H1 (cell line): ENCODE measurements at regions not wholly inside any gene's neighbourhood (a gene's known extent, or its start where the extent isn't known, plus 50 kb on each side); places are given as distances from the start of the nearest gene placed in this dataset.

ENCODE experiments used
- CTCF ChIA-PET: fragments of 300-600 bp; sonication (Branson Sonifier 250); formaldehyde crosslinking; loops from one replicate; lab custom pipeline; 2021; ENCODE audit not compliant: partially characterized antibody; lab: Charles Lee
- POLR2A ChIA-PET: fragments of 300-600 bp; sonication (Branson Sonifier 250); formaldehyde crosslinking; loops from one replicate; lab custom pipeline; 2021; ENCODE audit warnings: inconsistent platforms; ENCODE audit not compliant: partially characterized antibody; lab: Charles Lee
- DNase-seq, 2 experiments: peaks; one replicate each; pipeline versions ENCODE4 v3.0.0 to v3.0.0-alpha.2; 2010 to 2022; ENCODE audit warnings: low spot score in 2 of 2, low read depth in 1 of 2, mixed read lengths in 1 of 2
- FAIRE-seq: peaks from 2 replicates; lab custom pipeline; 2011; peaks lifted over from hg19 to GRCh38; lab: Jason Lieb, UNC
- H2AFZ ChIP-seq: 2 replicates; pipeline ENCODE4 v1.8.1; 2012; ENCODE audit warnings: low read length, inconsistent platforms
- H2AK5ac ChIP-seq: 2 replicates; pipeline ENCODE4 v1.6.1; 2013; ENCODE audit warnings: low read depth, low read length
- H2BK120ac ChIP-seq: replicated peaks from 2 replicates; pipeline ENCODE3; 2013; ENCODE audit warnings: low read depth, low read length, inconsistent platforms
- H2BK12ac ChIP-seq: 2 replicates; pipeline ENCODE4 v1.6.1; 2013; ENCODE audit warnings: low read depth, low read length
- H2BK15ac ChIP-seq: 2 replicates; pipeline ENCODE4 v1.6.1; 2013; ENCODE audit warnings: low read length
- H2BK20ac ChIP-seq: 2 replicates; pipeline ENCODE4 v1.6.1; 2013; ENCODE audit warnings: low read length
- H2BK5ac ChIP-seq: 2 replicates; pipeline ENCODE4 v1.6.1; 2013; ENCODE audit warnings: low read depth, low read length
- H3K14ac ChIP-seq: 2 replicates; pipeline ENCODE4 v1.6.1; 2013; ENCODE audit warnings: inconsistent platforms; ENCODE audit not compliant: insufficient read length
- H3K18ac ChIP-seq: 2 replicates; pipeline ENCODE4 v1.6.1; 2013; ENCODE audit warnings: low read length; ENCODE audit errors: extremely low read depth
- H3K23ac ChIP-seq: 2 replicates; pipeline ENCODE4 v1.6.1; 2013; ENCODE audit warnings: inconsistent platforms; ENCODE audit not compliant: insufficient read length
- H3K23me2 ChIP-seq: 2 replicates; pipeline ENCODE4 v1.6.1; 2013; ENCODE audit warnings: low read depth, low read length
- H3K27ac ChIP-seq: 2 replicates; pipeline ENCODE4 v1.6.1; 2011; ENCODE audit warnings: low read depth, low read length, inconsistent platforms
- H3K27me3 ChIP-seq, 4 experiments: replicated peaks in 1 of 4; 1 replicate in 1 of 4; 2 replicates in 3 of 4; pipeline versions ENCODE4 v1.6.1 to v1.8.1; 2011 to 2013; ENCODE audit warnings: low read length in 3 of 4, mild to moderate bottlenecking in 3 of 4, inconsistent platforms in 2 of 4, mixed read lengths in 2 of 4, moderate library complexity in 1 of 4; ENCODE audit not compliant: control insufficient read depth in 3 of 4, insufficient read depth in 3 of 4; ENCODE audit errors: extremely low read depth in 1 of 4
- H3K36me3 ChIP-seq, 4 experiments: 2 replicates each; pipeline versions ENCODE4 v1.6.1 to v1.8.1; 2011 to 2013; ENCODE audit warnings: mild to moderate bottlenecking in 4 of 4, low read length in 3 of 4, moderate library complexity in 2 of 4, control low read depth in 1 of 4, inconsistent platforms in 1 of 4; ENCODE audit not compliant: insufficient read depth in 4 of 4, control insufficient read depth in 2 of 4
- H3K4ac ChIP-seq: replicated peaks from 2 replicates; pipeline ENCODE3; 2013; ENCODE audit warnings: low read length, low read depth, mixed read lengths, inconsistent platforms; ENCODE audit not compliant: insufficient read length
- H3K4me1 ChIP-seq, 4 experiments: replicated peaks in 1 of 4; 1 replicate in 1 of 4; 2 replicates in 3 of 4; pipeline versions ENCODE4 v1.6.1 to v1.8.1; 2011 to 2013; ENCODE audit warnings: low read length in 3 of 4, inconsistent platforms in 2 of 4, mixed read lengths in 1 of 4; ENCODE audit not compliant: insufficient read depth in 4 of 4, control insufficient read depth in 3 of 4
- H3K4me2 ChIP-seq, 2 experiments: 2 replicates each; pipeline versions ENCODE4 v1.6.1 to v1.8.1; 2011 to 2013; ENCODE audit warnings: low read depth in 2 of 2, low read length in 2 of 2, control low read depth in 1 of 2, inconsistent platforms in 1 of 2, mild to moderate bottlenecking in 1 of 2; ENCODE audit not compliant: insufficient read depth in 1 of 2
- H3K4me3 ChIP-seq, 4 experiments: fragments of 200-600, 300-600 bp in 1 of 4; sonication (generic), shearing (Covaris generic), sonication (Bioruptor Twin) in 1 of 4; 2 replicates each; pipeline versions ENCODE4 v1.5.1 to v1.8.1; 2011 to 2016; ENCODE audit warnings: low read length in 4 of 4, low read depth in 3 of 4, control low read depth in 2 of 4, inconsistent platforms in 2 of 4, mild to moderate bottlenecking in 2 of 4, mixed read lengths in 1 of 4, moderate library complexity in 1 of 4; ENCODE audit not compliant: insufficient read depth in 2 of 4; ENCODE audit errors: extremely low read depth in 1 of 4
- H3K56ac ChIP-seq: replicated peaks from 2 replicates; pipeline ENCODE3; 2013; ENCODE audit warnings: low read depth, mild to moderate bottlenecking, mixed read lengths, low read length, inconsistent platforms; ENCODE audit not compliant: insufficient read length
- H3K79me1 ChIP-seq: 2 replicates; pipeline ENCODE4 v1.6.1; 2013; ENCODE audit warnings: low read depth, low read length, control low read depth
- H3K79me2 ChIP-seq, 2 experiments: 2 replicates each; pipeline versions ENCODE4 v1.6.1 to v1.8.1; 2012 to 2013; ENCODE audit warnings: low read length in 2 of 2, mild to moderate bottlenecking in 2 of 2, inconsistent platforms in 1 of 2; ENCODE audit not compliant: insufficient read depth in 2 of 2, control insufficient read depth in 1 of 2
- H3K9ac ChIP-seq, 4 experiments: replicated peaks in 1 of 4; 1 replicate in 1 of 4; 2 replicates in 3 of 4; pipeline versions ENCODE4 v1.6.1 to v1.8.1; 2011 to 2013; ENCODE audit warnings: low read depth in 3 of 4, low read length in 3 of 4, control low read depth in 2 of 4, mild to moderate bottlenecking in 2 of 4, moderate library complexity in 2 of 4, inconsistent platforms in 1 of 4; ENCODE audit errors: extremely low read depth in 1 of 4
- H3K9me3 ChIP-seq, 2 experiments: 2 replicates each; pipeline versions ENCODE4 v1.6.1 to v1.8.1; 2012 to 2013; ENCODE audit warnings: mild to moderate bottlenecking in 2 of 2, moderate library complexity in 2 of 2, control low read depth in 1 of 2, inconsistent platforms in 1 of 2, low read depth in 1 of 2, low read length in 1 of 2, mixed read lengths in 1 of 2; ENCODE audit not compliant: insufficient read depth in 2 of 2
- H4K20me1 ChIP-seq, 2 experiments: replicated peaks in 1 of 2; 2 replicates each; pipeline versions ENCODE3 to v1.8.1; 2011 to 2013; ENCODE audit warnings: inconsistent platforms in 2 of 2, low read length in 2 of 2, mild to moderate bottlenecking in 1 of 2; ENCODE audit not compliant: insufficient read depth in 2 of 2, control insufficient read depth in 1 of 2
- H4K5ac ChIP-seq: 2 replicates; pipeline ENCODE4 v1.6.1; 2013; ENCODE audit warnings: low read length, low read depth, mixed read lengths, inconsistent platforms; ENCODE audit not compliant: insufficient read length
- H4K8ac ChIP-seq: 2 replicates; pipeline ENCODE4 v1.8.0; 2013; ENCODE audit warnings: mild to moderate bottlenecking, moderate library complexity, low read length, inconsistent platforms; ENCODE audit not compliant: insufficient read depth; ENCODE audit errors: extremely low read depth
- H4K91ac ChIP-seq: replicated peaks from 2 replicates; pipeline ENCODE3; 2013; ENCODE audit warnings: low read length, mixed read lengths, inconsistent platforms; ENCODE audit not compliant: insufficient read length
- CEBPB ChIP-seq: IDR thresholded peaks from 2 replicates; pipeline ENCODE4 v1.6.1; 2012; ENCODE audit warnings: low read depth, low read length
- GTF2F1 ChIP-seq: IDR thresholded peaks from 2 replicates; pipeline ENCODE4 v1.6.1; 2012; ENCODE audit warnings: low read depth, low read length, improper control_type of control experiment, borderline replicate concordance
- HDAC2 ChIP-seq, 2 experiments: fragments of 300-600 bp in 1 of 2; sonication (generic) in 1 of 2; IDR thresholded peaks; 2 replicates each; pipeline ENCODE4 v1.6.1; 2011 to 2012; ENCODE audit warnings: low read depth in 2 of 2, low read length in 2 of 2, mild to moderate bottlenecking in 2 of 2, moderate library complexity in 2 of 2, borderline replicate concordance in 1 of 2, inconsistent platforms in 1 of 2
- HDAC6 ChIP-seq: IDR thresholded peaks from one replicate; pipeline ENCODE4 v1.7.1; 2012; ENCODE audit warnings: low read depth, mild to moderate bottlenecking, inconsistent platforms, low read length, moderate library complexity
- RAD21 ChIP-seq, 2 experiments: IDR thresholded peaks in 1 of 2; conservative IDR thresholded peaks in 1 of 2; 2 replicates each; pipeline ENCODE4 v1.6.1; 2011; ENCODE audit warnings: low read depth in 2 of 2, low read length in 2 of 2, improper control_type of control experiment in 1 of 2, inconsistent platforms in 1 of 2, mild to moderate bottlenecking in 1 of 2, moderate library complexity in 1 of 2
- RNF2 ChIP-seq: fragments of 200-900, 300-1000 bp; sonication (generic); IDR thresholded peaks from 2 replicates; pipeline ENCODE4 v1.7.1; 2016; ENCODE audit warnings: borderline replicate concordance, low read depth, mild to moderate bottlenecking, antibody characterized with exemption, low read length; ENCODE audit not compliant: poor library complexity, severe bottlenecking; ENCODE audit errors: missing control alignments
- WGBS, 2 experiments: shearing (Covaris generic) in 1 of 2; methylation state at CpG; one replicate each; pipeline versions ENCODE4 v1.1.6 to v1.1.7; 2013 to 2015; ENCODE audit warnings: low lambda C conversion rate in 2 of 2, mixed read lengths in 2 of 2, inconsistent platforms in 1 of 2, low coverage in 1 of 2, missing lambda C conversion rate in 1 of 2; ENCODE audit not compliant: insufficient replicate concordance in 2 of 2, insufficient coverage in 1 of 2, insufficient read length in 1 of 2; ENCODE audit errors: extremely low coverage in 1 of 2, missing lambda C conversion rate in 1 of 2; 5-methylcytosine and 5-hydroxymethylcytosine counted together
- TF ChIP-seq, protein P1 (sequence below): IDR thresholded peaks from 2 replicates; pipeline ENCODE4 v1.6.1; 2011; ENCODE audit warnings: low read depth, mild to moderate bottlenecking, low read length; ENCODE audit not compliant: insufficient read depth
- TF ChIP-seq, protein P2 (sequence below): IDR thresholded peaks from 2 replicates; pipeline ENCODE4 v1.6.1; 2012; ENCODE audit warnings: inconsistent platforms
- TF ChIP-seq, protein P3 (sequence below), 3 experiments: IDR thresholded peaks; 1 replicate in 2 of 3; 2 replicates in 1 of 3; pipeline versions ENCODE4 v1.5.1 to v1.6.1; 2011; ENCODE audit warnings: low read length in 3 of 3, mild to moderate bottlenecking in 3 of 3, inconsistent platforms in 2 of 3, low read depth in 1 of 3, moderate library complexity in 1 of 3; ENCODE audit not compliant: insufficient read depth in 1 of 3; ENCODE audit errors: control extremely low read depth in 1 of 3

DNA sequence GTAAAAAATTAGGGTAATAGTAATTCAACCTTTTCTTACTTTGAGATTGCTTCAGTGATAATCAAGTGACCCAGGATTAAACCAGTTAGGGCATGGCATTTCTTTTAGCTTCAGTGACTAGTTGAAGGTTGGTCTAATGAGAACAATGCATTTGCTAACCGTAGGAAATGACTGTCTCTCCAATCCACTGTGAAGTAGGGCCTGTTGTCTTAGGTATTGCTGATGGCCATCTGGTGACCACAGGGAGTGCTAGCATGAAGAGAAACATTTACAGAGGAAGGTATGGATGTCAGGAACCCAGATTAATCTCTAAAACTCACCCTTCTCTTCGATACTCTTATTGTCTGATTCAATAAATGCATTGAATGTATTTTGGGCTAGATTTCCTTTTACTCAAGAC, 535.9 kb upstream of the SEMA6A start:
- Histone ChIP-seq H2AK5ac (no peak overlapping the region), H3K23me2 (no peaks in the 10 kb centered on the region), H4K91ac (no peak overlapping the region), H2BK15ac (no peak overlapping the region), H3K4ac (no peak overlapping the region), H4K8ac (no peak overlapping the region), H2BK20ac (no peak overlapping the region), H3K18ac (no peak overlapping the region), H3K4me1 (no peaks in the 10 kb centered on the region), H3K4me3 (no peak overlapping the region), H3K9me3 (peaks cover 3% of the 10 kb centered on the region in 2 experiments; a peak in 1 of 4 replicates), H2BK5ac (no peak overlapping the region), H3K56ac (no peak overlapping the region), H4K20me1 (no peaks in the 10 kb centered on the region), H2BK12ac (no peak overlapping the region), H3K9ac (no peak overlapping the region), H2AFZ (no peak overlapping the region), H3K36me3 (no peaks in the 10 kb centered on the region), H3K14ac (no peak overlapping the region), H4K5ac (no peak overlapping the region), H3K23ac (no peak overlapping the region), H3K27me3 (no peaks in the 10 kb centered on the region), H3K79me2 (no peaks in the 10 kb centered on the region), H2BK120ac (no peak overlapping the region), H3K79me1 (no peaks in the 10 kb centered on the region), H3K4me2 (no peak overlapping the region), H3K27ac (no peak overlapping the region)
- 97% methylated on average over 2 of the region's 2 CpGs; no CpG with 5 or more reads in 1 of the 2 experiments for WGBS, 2 experiments
- FAIRE-seq (no peak), DNase-seq (no peak)
- CTCF ChIA-PET, result no interaction called here
- POLR2A ChIA-PET, result no interaction called here
- no peak for TF ChIP-seq CEBPB
- TF ChIP-seq GTF2F1, result no peak
- TF ChIP-seq, protein P1, sequence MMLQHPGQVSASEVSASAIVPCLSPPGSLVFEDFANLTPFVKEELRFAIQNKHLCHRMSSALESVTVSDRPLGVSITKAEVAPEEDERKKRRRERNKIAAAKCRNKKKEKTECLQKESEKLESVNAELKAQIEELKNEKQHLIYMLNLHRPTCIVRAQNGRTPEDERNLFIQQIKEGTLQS, result no peak
- no peak for TF ChIP-seq HDAC6
- TF ChIP-seq RNF2, result no peak
- TF ChIP-seq, protein P2, sequence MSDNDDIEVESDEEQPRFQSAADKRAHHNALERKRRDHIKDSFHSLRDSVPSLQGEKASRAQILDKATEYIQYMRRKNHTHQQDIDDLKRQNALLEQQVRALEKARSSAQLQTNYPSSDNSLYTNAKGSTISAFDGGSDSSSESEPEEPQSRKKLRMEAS, result no peak
- TF ChIP-seq, protein P3, sequence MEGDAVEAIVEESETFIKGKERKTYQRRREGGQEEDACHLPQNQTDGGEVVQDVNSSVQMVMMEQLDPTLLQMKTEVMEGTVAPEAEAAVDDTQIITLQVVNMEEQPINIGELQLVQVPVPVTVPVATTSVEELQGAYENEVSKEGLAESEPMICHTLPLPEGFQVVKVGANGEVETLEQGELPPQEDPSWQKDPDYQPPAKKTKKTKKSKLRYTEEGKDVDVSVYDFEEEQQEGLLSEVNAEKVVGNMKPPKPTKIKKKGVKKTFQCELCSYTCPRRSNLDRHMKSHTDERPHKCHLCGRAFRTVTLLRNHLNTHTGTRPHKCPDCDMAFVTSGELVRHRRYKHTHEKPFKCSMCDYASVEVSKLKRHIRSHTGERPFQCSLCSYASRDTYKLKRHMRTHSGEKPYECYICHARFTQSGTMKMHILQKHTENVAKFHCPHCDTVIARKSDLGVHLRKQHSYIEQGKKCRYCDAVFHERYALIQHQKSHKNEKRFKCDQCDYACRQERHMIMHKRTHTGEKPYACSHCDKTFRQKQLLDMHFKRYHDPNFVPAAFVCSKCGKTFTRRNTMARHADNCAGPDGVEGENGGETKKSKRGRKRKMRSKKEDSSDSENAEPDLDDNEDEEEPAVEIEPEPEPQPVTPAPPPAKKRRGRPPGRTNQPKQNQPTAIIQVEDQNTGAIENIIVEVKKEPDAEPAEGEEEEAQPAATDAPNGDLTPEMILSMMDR (IDR thresholded peaks at IDR 0.05; ENCODE audit: control extremely low read depth in 1 of 3, insufficient read depth in 1 of 3, low read depth in 1 of 3, low read length in 3 of 3), result peak in 1 of 3 experiments; percentile 6; a peak in 1 of 4 replicates
- peak; percentile 2 to 33; a peak in 1 of 4 replicates for TF ChIP-seq RAD21 (IDR thresholded peaks at IDR 0.05 in 1 of 2, conservative IDR thresholded peaks at IDR 0.05 in 1 of 2; ENCODE audit: low read depth in 2 of 2, low read length in 2 of 2)
- no peak for TF ChIP-seq HDAC2 (IDR thresholded peaks at IDR 0.05; ENCODE audit: borderline replicate concordance in 1 of 2, low read depth in 2 of 2, low read length in 2 of 2)
